Gastrocnemius medialis (tissue), 4 donors: ENCODE measurements at regions not wholly inside any gene's neighbourhood (a gene's known extent, or its start where the extent isn't known, plus 50 kb on each side); places are given as distances from the start of the nearest gene placed in this dataset.

Experiments used
- CTCF ChIP-seq, 5 experiments: fragments of 450-650 bp in 3 of 5; fragments of 200-600 bp in 2 of 5; sonication (generic) in 2 of 5; IDR thresholded peaks in 4 of 5; conservative IDR thresholded peaks in 1 of 5; 1 replicate in 4 of 5; 2 replicates in 1 of 5; pipeline ENCODE4 v1.5.1; 2016 to 2019; ENCODE audit warnings: antibody characterized with exemption in 5 of 5, mild to moderate bottlenecking in 3 of 5, moderate library complexity in 3 of 5
- POLR2A ChIP-seq, 2 donors: fragments of 450-650 bp; IDR thresholded peaks; one replicate each; pipeline ENCODE4 v1.6.1; 2017; ENCODE audit warnings: antibody characterized with exemption in 2 of 2, mild to moderate bottlenecking in 2 of 2, moderate library complexity in 2 of 2

GRCh38 chr2:226553333-226553732 is 246.3 kb downstream of the IRS1 start:
- TF ChIP-seq CTCF (IDR thresholded peaks at IDR 0.05 in 4 of 5, conservative IDR thresholded peaks at IDR 0.05 in 1 of 5) (no peak), POLR2A (IDR thresholded peaks at IDR 0.05) (no peak)
